Osteoblast (primary cell): ENCODE measurements at regions not wholly inside any gene's neighbourhood (a gene's known extent, or its start where the extent isn't known, plus 50 kb on each side); places are given as distances from the start of the nearest gene placed in this dataset.

Experiments
- DNase-seq: peaks from one replicate; pipeline ENCODE4 v3.0.0; 2011; ENCODE audit warnings: low spot score, mixed read lengths; ENCODE audit not compliant: insufficient read length; ENCODE audit errors: missing footprints
- H2AFZ ChIP-seq: 2 replicates; pipeline ENCODE4 v1.6.0; 2011; ENCODE audit warnings: mild to moderate bottlenecking, low read length
- H3K27ac ChIP-seq: 2 replicates; pipeline ENCODE4 v1.5.1; 2011; ENCODE audit warnings: mild to moderate bottlenecking, low read depth, low read length, moderate library complexity
- H3K27me3 ChIP-seq: 2 replicates; pipeline ENCODE4 v1.6.0; 2012; ENCODE audit warnings: mild to moderate bottlenecking, control low read depth, inconsistent platforms, low read length, moderate library complexity; ENCODE audit not compliant: insufficient read depth
- H3K36me3 ChIP-seq: 2 replicates; pipeline ENCODE4 v1.5.1; 2011; ENCODE audit warnings: mild to moderate bottlenecking, low read length, control low read depth, moderate library complexity; ENCODE audit not compliant: insufficient read depth
- H3K4me1 ChIP-seq: 2 replicates; pipeline ENCODE4 v1.5.1; 2011; ENCODE audit warnings: mild to moderate bottlenecking, low read length, control low read depth, moderate library complexity; ENCODE audit not compliant: insufficient read depth
- H3K4me2 ChIP-seq: 2 replicates; pipeline ENCODE4 v1.6.0; 2011; ENCODE audit warnings: mild to moderate bottlenecking, low read length; ENCODE audit not compliant: insufficient read depth
- H3K4me3 ChIP-seq: fragments of 200-600 bp; sonication (generic); 3 replicates; pipeline ENCODE4 v1.5.1; 2012; ENCODE audit warnings: mild to moderate bottlenecking, low read length, inconsistent platforms; ENCODE audit not compliant: insufficient read depth
- H3K79me2 ChIP-seq: 2 replicates; pipeline ENCODE4 v1.6.0; 2012; ENCODE audit warnings: mild to moderate bottlenecking, low read length, control low read depth, inconsistent platforms; ENCODE audit not compliant: insufficient read depth
- H3K9me3 ChIP-seq: 2 replicates; pipeline ENCODE4 v1.5.1; 2011; ENCODE audit warnings: low read depth, low read length, control low read depth
- H4K20me1 ChIP-seq: 2 replicates; pipeline ENCODE4 v1.6.0; 2012; ENCODE audit warnings: mild to moderate bottlenecking, low read length, control low read depth; ENCODE audit not compliant: insufficient read depth
- TF ChIP-seq, protein P1 (sequence below): IDR thresholded peaks from 2 replicates; pipeline ENCODE4 v1.5.1; 2011; ENCODE audit warnings: mild to moderate bottlenecking, low read depth, low read length, moderate library complexity; ENCODE audit errors: extremely low read depth

DNA sequence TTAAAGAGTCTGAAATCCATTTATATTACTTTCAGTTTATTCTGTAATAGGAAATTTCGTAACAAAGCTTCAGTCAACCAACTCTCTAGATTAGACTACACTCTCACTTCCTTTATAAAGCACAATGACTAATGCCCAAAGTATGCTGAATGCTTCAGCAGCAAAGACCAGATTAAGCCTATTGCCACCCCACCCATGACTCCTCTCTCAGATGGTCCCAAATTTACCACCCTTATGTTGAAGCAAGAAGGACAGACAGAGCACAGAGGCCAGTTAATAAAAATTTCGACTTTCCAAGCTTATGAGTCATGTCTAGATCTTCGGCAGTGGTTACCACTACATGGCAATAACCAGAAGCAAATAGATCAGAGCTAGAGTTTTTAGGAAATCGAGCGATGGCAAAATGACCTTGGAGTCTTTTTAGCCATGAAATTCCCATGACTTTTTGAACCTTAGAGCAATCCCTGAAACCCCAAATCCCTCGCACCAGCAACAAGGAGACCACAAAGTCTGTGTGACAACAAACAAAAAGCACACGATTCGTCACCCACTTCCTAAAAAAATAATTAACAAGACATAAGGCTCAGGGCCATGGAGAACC is 287.8 kb upstream of the RASA1 start:
- H3K79me2 ChIP-seq, result no peaks in the 10 kb centered on the region
- H3K27ac ChIP-seq, result peak overlapping the region; percentile 55
- peak overlapping the region; percentile 46 for H3K4me3 ChIP-seq
- no peaks in the 10 kb centered on the region for H3K9me3 ChIP-seq
- no peak for DNase-seq
- H3K27me3 ChIP-seq, result no peaks in the 10 kb centered on the region
- H3K36me3 ChIP-seq, result no peaks in the 10 kb centered on the region
- peak overlapping the region; percentile 74 for H3K4me2 ChIP-seq
- no peaks in the 10 kb centered on the region for H4K20me1 ChIP-seq
- peaks cover 7% of the 10 kb centered on the region for H3K4me1 ChIP-seq
- peak overlapping the region; percentile 74 for H2AFZ ChIP-seq
- TF ChIP-seq, protein P1, sequence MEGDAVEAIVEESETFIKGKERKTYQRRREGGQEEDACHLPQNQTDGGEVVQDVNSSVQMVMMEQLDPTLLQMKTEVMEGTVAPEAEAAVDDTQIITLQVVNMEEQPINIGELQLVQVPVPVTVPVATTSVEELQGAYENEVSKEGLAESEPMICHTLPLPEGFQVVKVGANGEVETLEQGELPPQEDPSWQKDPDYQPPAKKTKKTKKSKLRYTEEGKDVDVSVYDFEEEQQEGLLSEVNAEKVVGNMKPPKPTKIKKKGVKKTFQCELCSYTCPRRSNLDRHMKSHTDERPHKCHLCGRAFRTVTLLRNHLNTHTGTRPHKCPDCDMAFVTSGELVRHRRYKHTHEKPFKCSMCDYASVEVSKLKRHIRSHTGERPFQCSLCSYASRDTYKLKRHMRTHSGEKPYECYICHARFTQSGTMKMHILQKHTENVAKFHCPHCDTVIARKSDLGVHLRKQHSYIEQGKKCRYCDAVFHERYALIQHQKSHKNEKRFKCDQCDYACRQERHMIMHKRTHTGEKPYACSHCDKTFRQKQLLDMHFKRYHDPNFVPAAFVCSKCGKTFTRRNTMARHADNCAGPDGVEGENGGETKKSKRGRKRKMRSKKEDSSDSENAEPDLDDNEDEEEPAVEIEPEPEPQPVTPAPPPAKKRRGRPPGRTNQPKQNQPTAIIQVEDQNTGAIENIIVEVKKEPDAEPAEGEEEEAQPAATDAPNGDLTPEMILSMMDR, result no peak

GRCh38 chr5:86981898-86982297 is 285.8 kb upstream of the RASA1 start:
- Histone ChIP-seq H3K79me2 (no peaks in the 10 kb centered on the region), H3K27ac (no peak overlapping the region), H3K36me3 (no peaks in the 10 kb centered on the region), H3K4me3 (no peak overlapping the region), H3K9me3 (no peaks in the 10 kb centered on the region), H2AFZ (no peak overlapping the region), H3K27me3 (no peaks in the 10 kb centered on the region), H4K20me1 (no peaks in the 10 kb centered on the region), H3K4me2 (no peak overlapping the region), H3K4me1 (peaks cover 7% of the 10 kb centered on the region)
- no peak for DNase-seq
- TF ChIP-seq, protein P1, result no peak

DNA sequence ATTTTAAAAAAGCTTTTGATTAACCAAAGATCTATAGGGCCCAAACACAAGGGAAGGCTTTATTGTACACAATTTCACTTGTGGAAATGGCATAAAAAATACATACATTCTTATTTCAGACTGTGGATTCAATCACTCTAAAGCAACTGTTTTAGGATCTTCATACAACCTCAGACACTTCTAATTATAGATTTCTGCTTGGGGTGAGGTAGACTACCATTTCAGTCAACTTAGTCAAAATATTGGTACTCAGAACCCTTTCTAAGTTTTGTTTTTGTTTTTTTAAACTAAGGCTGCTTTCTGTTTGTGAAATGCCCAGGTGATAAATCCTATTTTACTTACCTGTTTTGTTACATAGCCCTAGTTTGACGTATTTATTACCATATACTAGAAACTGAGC is 284.5 kb upstream of the RASA1 start:
- Histone ChIP-seq H4K20me1 (no peaks in the 10 kb centered on the region), H3K27me3 (no peaks in the 10 kb centered on the region), H3K4me3 (no peak overlapping the region), H3K36me3 (no peaks in the 10 kb centered on the region), H3K4me1 (peaks cover 7% of the 10 kb centered on the region), H3K27ac (no peak overlapping the region), H3K79me2 (no peaks in the 10 kb centered on the region), H3K9me3 (no peaks in the 10 kb centered on the region), H2AFZ (peak overlapping the region; percentile 15), H3K4me2 (no peak overlapping the region)
- no peak for DNase-seq
- TF ChIP-seq, protein P1, result no peak

- Histone ChIP-seq H3K79me2 (no peaks in the 10 kb centered on the region), H2AFZ (no peak overlapping the region), H3K4me1 (no peaks in the 10 kb centered on the region), H3K4me3 (no peak overlapping the region), H3K4me2 (no peak overlapping the region), H3K27me3 (no peaks in the 10 kb centered on the region), H4K20me1 (no peaks in the 10 kb centered on the region), H3K9me3 (no peaks in the 10 kb centered on the region), H3K36me3 (no peaks in the 10 kb centered on the region), H3K27ac (no peak overlapping the region)
- no peak for DNase-seq
- TF ChIP-seq, protein P1, result no peak
Observed at GRCh38 chr5:86986837-86987236, 280.8 kb upstream of the RASA1 start.
